ENCODE measurements at regions not wholly inside any gene's neighbourhood (a gene's known extent, or its start where the extent isn't known, plus 50 kb on each side); places are given as distances from the start of the nearest gene placed in this dataset.

DNA sequence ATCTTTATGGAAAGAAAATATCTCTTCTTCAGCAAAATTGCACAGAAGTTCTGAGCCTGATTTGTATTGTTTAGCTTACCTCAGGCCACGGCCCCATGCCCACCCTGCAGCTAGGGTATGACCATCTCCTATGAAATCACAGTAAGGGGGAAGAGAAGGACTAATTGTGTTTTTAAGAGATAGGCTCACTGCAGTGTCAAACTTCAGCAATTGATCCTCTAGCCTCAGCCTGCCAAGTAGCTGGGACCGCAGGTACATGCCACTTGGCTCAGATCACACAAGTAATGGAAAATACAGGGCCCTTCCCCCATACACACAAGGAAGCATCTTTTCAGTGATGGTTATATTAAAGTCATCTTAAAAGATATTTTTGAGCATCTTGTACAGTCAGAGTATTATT, 60.0 kb downstream of the DMAC1 start:
- no peak overlapping the region for H3K27ac ChIP-seq
- TF ChIP-seq POLR2A (IDR thresholded peaks at IDR 0.05) (no peak), POLR2AphosphoS5 (IDR thresholded peaks at IDR 0.05) (no peak), EP300 (IDR thresholded peaks at IDR 0.05; ENCODE audit: low read depth) (no peak)
- TF ChIP-seq, protein P1, sequence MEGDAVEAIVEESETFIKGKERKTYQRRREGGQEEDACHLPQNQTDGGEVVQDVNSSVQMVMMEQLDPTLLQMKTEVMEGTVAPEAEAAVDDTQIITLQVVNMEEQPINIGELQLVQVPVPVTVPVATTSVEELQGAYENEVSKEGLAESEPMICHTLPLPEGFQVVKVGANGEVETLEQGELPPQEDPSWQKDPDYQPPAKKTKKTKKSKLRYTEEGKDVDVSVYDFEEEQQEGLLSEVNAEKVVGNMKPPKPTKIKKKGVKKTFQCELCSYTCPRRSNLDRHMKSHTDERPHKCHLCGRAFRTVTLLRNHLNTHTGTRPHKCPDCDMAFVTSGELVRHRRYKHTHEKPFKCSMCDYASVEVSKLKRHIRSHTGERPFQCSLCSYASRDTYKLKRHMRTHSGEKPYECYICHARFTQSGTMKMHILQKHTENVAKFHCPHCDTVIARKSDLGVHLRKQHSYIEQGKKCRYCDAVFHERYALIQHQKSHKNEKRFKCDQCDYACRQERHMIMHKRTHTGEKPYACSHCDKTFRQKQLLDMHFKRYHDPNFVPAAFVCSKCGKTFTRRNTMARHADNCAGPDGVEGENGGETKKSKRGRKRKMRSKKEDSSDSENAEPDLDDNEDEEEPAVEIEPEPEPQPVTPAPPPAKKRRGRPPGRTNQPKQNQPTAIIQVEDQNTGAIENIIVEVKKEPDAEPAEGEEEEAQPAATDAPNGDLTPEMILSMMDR (IDR thresholded peaks at IDR 0.05) = no peak
- H3K27me3 ChIP-seq = no peaks in the 10 kb centered on the region
- no peaks in the 10 kb centered on the region for H3K4me1 ChIP-seq
- H3K36me3 ChIP-seq = no peaks in the 10 kb centered on the region
- H3K4me3 ChIP-seq = no peak overlapping the region
- 96 to 100% methylated on average over 1 to 2 of the region's 2 CpGs for WGBS, 2 donors (ENCODE audit: low coverage in 1 of 2)
- no peaks in the 10 kb centered on the region for H3K9me3 ChIP-seq
- intact Hi-C loops (cut with DNase I; ENCODE audit: low total_unique reads) = no loop called here
- no peak for DNase-seq
- in situ Hi-C loops (cut with MboI; ENCODE audit: low pct_ligation_motif_present in 1 of 4, low pct_unique_long_range_greater_than_20kb in 1 of 4, low sequenced_read_pairs in 3 of 4) = no loop called here

DNA sequence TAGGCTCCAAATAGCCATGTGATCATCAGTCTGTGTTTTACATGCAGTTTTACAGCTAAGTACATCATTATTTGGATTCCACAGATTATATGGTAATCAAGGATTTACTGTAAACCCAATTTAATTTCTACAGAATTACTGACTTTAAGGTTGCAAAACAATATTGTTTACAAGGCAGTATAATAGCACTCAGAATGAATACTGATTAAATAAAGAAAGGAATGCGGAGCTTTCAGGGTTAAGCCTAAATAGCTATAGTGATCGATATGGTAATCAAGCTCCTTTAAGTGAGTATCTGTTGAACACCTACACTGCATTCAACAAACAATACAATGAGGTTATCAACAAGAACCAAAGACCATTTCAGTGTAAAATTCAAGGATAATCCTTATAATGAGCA, 64.3 kb downstream of the DMAC1 start:
- H3K4me3 ChIP-seq = no peak overlapping the region

DNA sequence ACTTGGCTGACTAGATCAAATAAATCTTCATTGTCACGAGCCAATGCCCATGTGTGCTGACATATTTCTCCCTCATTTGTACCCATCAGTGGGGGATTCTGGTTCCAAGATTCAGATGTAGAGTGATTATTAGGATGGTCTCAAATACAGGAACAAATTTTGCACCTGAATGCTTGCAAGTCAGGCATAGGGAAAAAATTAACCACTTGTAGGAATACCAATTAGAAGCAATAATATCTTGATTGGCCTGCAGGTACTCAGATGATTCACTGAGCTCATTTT, 69.5 kb downstream of the DMAC1 start:
- Histone ChIP-seq H3K4me3 (no peak overlapping the region), H3K4me1 (no peaks in the 10 kb centered on the region), H3K27me3 (no peaks in the 10 kb centered on the region), H3K27ac (no peak overlapping the region), H3K9me3 (no peaks in the 10 kb centered on the region), H3K36me3 (no peaks in the 10 kb centered on the region)
- intact Hi-C loops (cut with DNase I; ENCODE audit: low total_unique reads) = no loop called here
- 69% methylated on average over 1 of the region's 1 CpG; no CpG with 5 or more reads in 1 of the 2 donors for WGBS, 2 donors (ENCODE audit: low coverage in 1 of 2)
- TF ChIP-seq, protein P1 (IDR thresholded peaks at IDR 0.05) = no peak
- TF ChIP-seq EP300 (IDR thresholded peaks at IDR 0.05; ENCODE audit: low read depth) (no peak), POLR2A (IDR thresholded peaks at IDR 0.05) (no peak), POLR2AphosphoS5 (IDR thresholded peaks at IDR 0.05) (no peak)
- in situ Hi-C loops (cut with MboI; ENCODE audit: low pct_ligation_motif_present in 1 of 4, low pct_unique_long_range_greater_than_20kb in 1 of 4, low sequenced_read_pairs in 3 of 4) = no loop called here
- no peak for DNase-seq

More for the DNA sequence above, 64.3 kb downstream of the DMAC1 start:
- no peaks in the 10 kb centered on the region for H3K36me3 ChIP-seq
- no peak for DNase-seq
- H3K9me3 ChIP-seq = no peaks in the 10 kb centered on the region
- in situ Hi-C loops (cut with MboI; ENCODE audit: low pct_ligation_motif_present in 1 of 4, low pct_unique_long_range_greater_than_20kb in 1 of 4, low sequenced_read_pairs in 3 of 4) (no loop called here), intact Hi-C loops (cut with DNase I; ENCODE audit: low total_unique reads) (no loop called here)
- H3K27ac ChIP-seq = no peak overlapping the region
- TF ChIP-seq POLR2AphosphoS5 (IDR thresholded peaks at IDR 0.05) (no peak), POLR2A (IDR thresholded peaks at IDR 0.05) (no peak), EP300 (IDR thresholded peaks at IDR 0.05; ENCODE audit: low read depth) (no peak)
- TF ChIP-seq, protein P1 (IDR thresholded peaks at IDR 0.05) = no peak
- 88 to 91% methylated on average over 2 of the region's 2 CpGs for WGBS, 2 donors (ENCODE audit: low coverage in 1 of 2)
- H3K4me1 ChIP-seq = no peaks in the 10 kb centered on the region
- H3K27me3 ChIP-seq = no peaks in the 10 kb centered on the region

DNA sequence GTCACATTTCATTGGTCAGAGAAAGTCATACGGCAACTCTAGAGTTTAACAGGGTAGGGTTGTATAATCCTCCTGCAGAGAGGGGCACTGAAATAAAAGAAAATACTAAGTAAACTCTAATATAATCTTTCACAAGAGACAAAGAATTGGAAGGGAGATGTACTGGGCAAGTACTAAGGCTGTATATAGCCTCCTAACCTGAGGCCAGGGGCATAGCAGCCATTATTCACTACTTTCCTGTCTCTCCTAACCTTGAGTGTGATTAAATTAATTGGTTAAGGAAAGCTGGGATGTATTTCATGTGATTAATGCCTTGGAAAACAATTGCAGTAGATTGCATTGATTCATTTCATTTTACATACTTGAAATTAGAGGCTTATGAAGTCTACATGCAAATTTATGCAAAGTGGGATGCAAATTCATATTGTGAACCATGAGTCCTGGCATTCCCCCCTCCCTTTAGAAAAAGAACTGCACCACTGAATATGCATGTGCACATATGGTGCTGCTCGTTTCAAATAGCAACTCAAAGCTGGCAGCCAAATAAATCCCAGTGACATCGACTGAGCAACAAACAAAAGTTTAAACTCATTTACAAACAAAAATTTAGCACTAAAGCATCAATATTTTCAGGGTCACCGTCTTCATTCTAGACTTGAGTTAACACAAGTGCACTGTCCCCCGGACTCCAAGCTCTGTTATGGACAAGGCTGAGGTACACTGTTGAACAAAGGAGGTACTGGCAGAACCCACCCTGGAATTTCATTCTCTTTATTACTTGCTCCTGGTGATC, 70.0 kb downstream of the DMAC1 start:
- Histone ChIP-seq H3K27ac (no peak overlapping the region), H3K4me3 (no peak overlapping the region), H3K36me3 (no peaks in the 10 kb centered on the region), H3K27me3 (no peaks in the 10 kb centered on the region), H3K9me3 (no peaks in the 10 kb centered on the region), H3K4me1 (no peaks in the 10 kb centered on the region)
- WGBS, 2 donors (ENCODE audit: low coverage in 1 of 2) = 76 to 82% methylated on average over 5 of the region's 5 CpGs
- DNase-seq = no peak
- TF ChIP-seq, protein P1 (IDR thresholded peaks at IDR 0.05) = no peak
- TF ChIP-seq POLR2A (IDR thresholded peaks at IDR 0.05) = no peak
- no peak for TF ChIP-seq POLR2AphosphoS5 (IDR thresholded peaks at IDR 0.05)
- no peak for TF ChIP-seq EP300 (IDR thresholded peaks at IDR 0.05; ENCODE audit: low read depth)
- in situ Hi-C loops (cut with MboI; ENCODE audit: low pct_ligation_motif_present in 1 of 4, low pct_unique_long_range_greater_than_20kb in 1 of 4, low sequenced_read_pairs in 3 of 4) (no loop called here), intact Hi-C loops (cut with DNase I; ENCODE audit: low total_unique reads) (no loop called here)
